Colonic mucosa (tissue), 4 donors: ENCODE measurements at regions not wholly inside any gene's neighbourhood (a gene's known extent, or its start where the extent isn't known, plus 50 kb on each side); places are given as distances from the start of the nearest gene placed in this dataset.

Experiments
- DNase-seq: peaks from one replicate; pipeline ENCODE4 v3.0.0-alpha.2; 2020
- H3K27ac ChIP-seq: fragments of 200-600 bp; one replicate; pipeline ENCODE4 v1.8.0; 2021
- H3K27me3 ChIP-seq: fragments of 200-600 bp; one replicate; pipeline ENCODE4 v1.8.0; 2021
- H3K36me3 ChIP-seq: fragments of 200-600 bp; one replicate; pipeline ENCODE4 v1.8.0; 2021
- H3K4me1 ChIP-seq: fragments of 200-600 bp; one replicate; pipeline ENCODE4 v1.8.0; 2021; ENCODE audit warnings: mild to moderate bottlenecking
- H3K4me3 ChIP-seq: fragments of 200-600 bp; one replicate; pipeline ENCODE4 v1.8.0; 2021
- H3K9ac ChIP-seq, 2 donors: one replicate each; pipeline ENCODE4 v1.7.0; 2013; ENCODE audit warnings: control low read depth in 2 of 2, low read depth in 2 of 2, low read length in 2 of 2
- H3K9me3 ChIP-seq: fragments of 200-600 bp; one replicate; pipeline ENCODE4 v1.8.0; 2021
- CTCF ChIP-seq: fragments of 200-600 bp; IDR thresholded peaks from one replicate; pipeline ENCODE4 v1.8.0; 2022; ENCODE audit warnings: antibody characterized with exemption, mild to moderate bottlenecking
- intact Hi-C: fragments of 100-400 bp; cut with DNase I; formaldehyde crosslinking; loops from one replicate; pipeline ENCODE4 v1.14.1; 2022
- donor health status: healthy.
- donor health status: DM: no; HTN: no; CAD: no.
- donor health status: DM: no; HTN: no; CAD: no.

- intact Hi-C loops, result no loop called here
- H3K4me1 ChIP-seq, result no peaks in the 10 kb centered on the region
- DNase-seq, result no peak
- H3K9ac ChIP-seq, result no peak overlapping the region
- no peak overlapping the region for H3K4me3 ChIP-seq
- H3K36me3 ChIP-seq, result no peaks in the 10 kb centered on the region
- no peaks in the 10 kb centered on the region for H3K9me3 ChIP-seq
- H3K27me3 ChIP-seq, result no peaks in the 10 kb centered on the region
- H3K27ac ChIP-seq, result no peak overlapping the region
- TF ChIP-seq CTCF, result no peak
These were observed 431.6 kb upstream of the CXADR start for GRCh38 chr21:17081193-17081592.

GRCh38 chr21:17082843-17083483, 429.9 kb upstream of the CXADR start:
- H3K27ac ChIP-seq, result no peak overlapping the region
- no peak overlapping the region for H3K4me3 ChIP-seq
- no peaks in the 10 kb centered on the region for H3K36me3 ChIP-seq
- H3K27me3 ChIP-seq, result no peaks in the 10 kb centered on the region
- no peaks in the 10 kb centered on the region for H3K9me3 ChIP-seq
- H3K9ac ChIP-seq, result no peak overlapping the region
- TF ChIP-seq CTCF, result no peak
- no peak for DNase-seq
- intact Hi-C loops, result no loop called here
- no peaks in the 10 kb centered on the region for H3K4me1 ChIP-seq

GRCh38 chr21:17085707-17086106, 427.1 kb upstream of the CXADR start:
- no peaks in the 10 kb centered on the region for H3K36me3 ChIP-seq
- no peak overlapping the region for H3K4me3 ChIP-seq
- no peaks in the 10 kb centered on the region for H3K9me3 ChIP-seq
- no peak for DNase-seq
- no peak for TF ChIP-seq CTCF
- no peak overlapping the region for H3K27ac ChIP-seq
- no peak overlapping the region for H3K9ac ChIP-seq
- H3K27me3 ChIP-seq, result no peaks in the 10 kb centered on the region
- intact Hi-C loops, result no loop called here
- no peaks in the 10 kb centered on the region for H3K4me1 ChIP-seq

GRCh38 chr21:17088500-17088899, 424.3 kb upstream of the CXADR start:
- Histone ChIP-seq H3K27ac (no peak overlapping the region), H3K36me3 (no peaks in the 10 kb centered on the region), H3K4me3 (no peak overlapping the region), H3K9me3 (no peaks in the 10 kb centered on the region), H3K9ac (no peak overlapping the region), H3K4me1 (no peaks in the 10 kb centered on the region), H3K27me3 (no peaks in the 10 kb centered on the region)
- intact Hi-C loops, result no loop called here
- DNase-seq, result no peak
- TF ChIP-seq CTCF, result no peak

- H3K9ac ChIP-seq, result no peak overlapping the region
- intact Hi-C loops, result no loop called here
- H3K27me3 ChIP-seq, result no peaks in the 10 kb centered on the region
- H3K4me3 ChIP-seq, result no peak overlapping the region
- no peaks in the 10 kb centered on the region for H3K4me1 ChIP-seq
- DNase-seq, result no peak
- no peak overlapping the region for H3K27ac ChIP-seq
- no peak for TF ChIP-seq CTCF
- no peaks in the 10 kb centered on the region for H3K36me3 ChIP-seq
- no peaks in the 10 kb centered on the region for H3K9me3 ChIP-seq
These were observed 423.8 kb upstream of the CXADR start for GRCh38 chr21:17089091-17089491.
